ENCODE measurements at regions not wholly inside any gene's neighbourhood (a gene's known extent, or its start where the extent isn't known, plus 50 kb on each side); places are given as distances from the start of the nearest gene placed in this dataset.

- no peaks in the 10 kb centered on the region for H3K4me1 ChIP-seq
- no peaks in the 10 kb centered on the region for H3K9me3 ChIP-seq
- no peak for DNase-seq (ENCODE audit: low read depth in 1 of 2, low spot score in 1 of 2)
- no peak overlapping the region for H3K27ac ChIP-seq
- ChIA-PET CTCF (no interaction called here), POLR2A (no interaction called here)
- no CpG with 5 or more reads among the region's 2 CpGs for WGBS (ENCODE audit: missing lambda C conversion rate)
- H3K4me2 ChIP-seq = no peak overlapping the region
- ATAC-seq = no peak
- no peak for TF ChIP-seq SREBF2 (IDR thresholded peaks at IDR 0.05)
- TF ChIP-seq FOXS1 (CRISPR knock-in tag; IDR thresholded peaks at IDR 0.05) = no peak
- no peak for TF ChIP-seq JUNB (IDR thresholded peaks at IDR 0.05)
- no peak for TF ChIP-seq ZC3H11A (IDR thresholded peaks at IDR 0.05)
- TF ChIP-seq CHD4 (IDR thresholded peaks at IDR 0.05; ENCODE audit: borderline replicate concordance) = no peak
- no peak for TF ChIP-seq MAX (IDR thresholded peaks at IDR 0.05)
- no peak for TF ChIP-seq RFX5 (IDR thresholded peaks at IDR 0.05)
- TF ChIP-seq ELK1 (IDR thresholded peaks at IDR 0.05; ENCODE audit: low read depth, low read length) = no peak
- TF ChIP-seq EP300 (IDR thresholded peaks at IDR 0.05) = no peak
- TF ChIP-seq HOXB5 (CRISPR knock-in tag; IDR thresholded peaks at IDR 0.05) = no peak
- TF ChIP-seq MAFK (IDR thresholded peaks at IDR 0.05; ENCODE audit: partially characterized antibody) = no peak
- no peak for TF ChIP-seq NPAS2 (CRISPR knock-in tag; IDR thresholded peaks at IDR 0.05; ENCODE audit: borderline replicate concordance)
- no peak for TF ChIP-seq ZNF302 (CRISPR knock-in tag; IDR thresholded peaks at IDR 0.05)
- TF ChIP-seq FOSL2 (IDR thresholded peaks at IDR 0.05) = no peak
- no peak for TF ChIP-seq FOSL2 (CRISPR knock-in tag; IDR thresholded peaks at IDR 0.05)
- TF ChIP-seq EHMT2 (IDR thresholded peaks at IDR 0.05; ENCODE audit: low read depth) = no peak
- no peak for TF ChIP-seq HMGXB4 (CRISPR knock-in tag; IDR thresholded peaks at IDR 0.05; ENCODE audit: borderline replicate concordance)
- TF ChIP-seq JUN (IDR thresholded peaks at IDR 0.05) = no peak
- TF ChIP-seq RCOR1 (IDR thresholded peaks at IDR 0.05; ENCODE audit: low read depth, low read length) = no peak
- no peak for TF ChIP-seq TFCP2L1 (CRISPR knock-in tag; IDR thresholded peaks at IDR 0.05)
- no peak for TF ChIP-seq HOXA7 (CRISPR knock-in tag; IDR thresholded peaks at IDR 0.05)
- no peak overlapping the region for H3K4me3 ChIP-seq
- no peak for FAIRE-seq
These were observed 78.4 kb downstream of the CCNG2 start for GRCh38 chr4:77235289-77235854.

- POLR2A ChIA-PET = no interaction called here
- H3K27ac ChIP-seq = no peak overlapping the region
- no peak overlapping the region for H3K4me3 ChIP-seq
- FAIRE-seq (no peak), DNase-seq (ENCODE audit: low read depth in 1 of 2, low spot score in 1 of 2) (no peak), ATAC-seq (no peak)
- no peaks in the 10 kb centered on the region for H3K4me1 ChIP-seq
- H3K9me3 ChIP-seq = no peaks in the 10 kb centered on the region
- 4% methylated on average over 3 of the region's 3 CpGs for WGBS (ENCODE audit: missing lambda C conversion rate)
- CTCF ChIA-PET = interaction anchor here (5.6 kb wide), 1 partner anchor 122 kb away, joined by 36 read pairs; no protein-coding TSS in a partner anchor
- no peak overlapping the region for H3K4me2 ChIP-seq
- TF ChIP-seq PBX3 (IDR thresholded peaks at IDR 0.05) (no peak), TFCP2L1 (CRISPR knock-in tag; IDR thresholded peaks at IDR 0.05) (no peak), BCL3 (IDR thresholded peaks at IDR 0.05) (no peak), BHLHE40 (IDR thresholded peaks at IDR 0.05; ENCODE audit: low read depth, low read length) (no peak), HOXA7 (CRISPR knock-in tag; IDR thresholded peaks at IDR 0.05) (no peak), MAX (IDR thresholded peaks at IDR 0.05) (no peak), CBX8 (IDR thresholded peaks at IDR 0.05) (no peak), HES2 (IDR thresholded peaks at IDR 0.05) (no peak), JUN (IDR thresholded peaks at IDR 0.05) (no peak), CHD2 (IDR thresholded peaks at IDR 0.05; ENCODE audit: low read length, partially characterized antibody) (no peak), MAFK (IDR thresholded peaks at IDR 0.05; ENCODE audit: partially characterized antibody) (no peak), JUNB (IDR thresholded peaks at IDR 0.05) (no peak), FOSL2 (IDR thresholded peaks at IDR 0.05) (no peak), FOSL2 (CRISPR knock-in tag; IDR thresholded peaks at IDR 0.05) (no peak)
These were observed 79.8 kb downstream of the CCNG2 start for GRCh38 chr4:77236806-77237205.
